ENCODE measurements at regions not wholly inside any gene's neighbourhood (a gene's known extent, or its start where the extent isn't known, plus 50 kb on each side); places are given as distances from the start of the nearest gene placed in this dataset.
"Not testable (repeated sequence)": the region's sequence is repeated elsewhere in the genome, so short reads cannot be mapped to it uniquely, and the experiment has no call there.

GRCh38 chr12:60235261-60235660, 639.4 kb downstream of the SLC16A7 start:
- DNase-seq (ENCODE audit: low read depth in 2 of 2) = no peak

GRCh38 chr12:60236416-60236815, 640.6 kb downstream of the SLC16A7 start:
- DNase-seq (ENCODE audit: low read depth in 2 of 2) = not testable (repeated sequence)

- no peak for DNase-seq (ENCODE audit: low read depth in 2 of 2)
Observed at GRCh38 chr12:60240891-60241290, 645.1 kb downstream of the SLC16A7 start.

GRCh38 chr12:60251091-60251490, 655.3 kb downstream of the SLC16A7 start:
- DNase-seq (ENCODE audit: low read depth in 2 of 2) = no peak

- no peak for DNase-seq (ENCODE audit: low read depth in 2 of 2)
Observed at GRCh38 chr12:60252359-60253096, 656.7 kb downstream of the SLC16A7 start.

- DNase-seq (ENCODE audit: low read depth in 2 of 2) = no peak
Observed at GRCh38 chr12:60255044-60255443, 659.2 kb downstream of the SLC16A7 start.

GRCh38 chr12:60257063-60257462, 661.2 kb downstream of the SLC16A7 start:
- peak in 1 of 2 donors; percentile 24 for DNase-seq (ENCODE audit: low read depth in 2 of 2)

- no peak for DNase-seq (ENCODE audit: low read depth in 2 of 2)
Observed at GRCh38 chr12:60259225-60259624, 663.4 kb downstream of the SLC16A7 start.

GRCh38 chr12:60262378-60262777, 666.5 kb downstream of the SLC16A7 start:
- no peak for DNase-seq (ENCODE audit: low read depth in 2 of 2)

- DNase-seq (ENCODE audit: low read depth in 2 of 2) = no peak
Observed at GRCh38 chr12:60263161-60263560, 667.3 kb downstream of the SLC16A7 start.

- DNase-seq (ENCODE audit: low read depth in 2 of 2) = no peak
Observed at GRCh38 chr12:60263836-60264493, 668.1 kb downstream of the SLC16A7 start.

- no peak for DNase-seq (ENCODE audit: low read depth in 2 of 2)
Observed at GRCh38 chr12:60265741-60266140, 669.9 kb downstream of the SLC16A7 start.

GRCh38 chr12:60266381-60266852, 670.6 kb downstream of the SLC16A7 start:
- DNase-seq (ENCODE audit: low read depth in 2 of 2) = no peak

- no peak for DNase-seq (ENCODE audit: low read depth in 2 of 2)
Observed at GRCh38 chr12:60269611-60270269, 673.9 kb downstream of the SLC16A7 start.

GRCh38 chr12:60271816-60272215, 676.0 kb downstream of the SLC16A7 start:
- DNase-seq (ENCODE audit: low read depth in 2 of 2) = no peak

GRCh38 chr12:60278209-60278608, 682.4 kb downstream of the SLC16A7 start:
- DNase-seq (ENCODE audit: low read depth in 2 of 2) = no peak

GRCh38 chr12:60279221-60279620, 683.4 kb downstream of the SLC16A7 start:
- peak in 1 of 2 donors; percentile 46 for DNase-seq (ENCODE audit: low read depth in 2 of 2)

GRCh38 chr12:60281522-60281921, 685.7 kb downstream of the SLC16A7 start:
- DNase-seq (ENCODE audit: low read depth in 2 of 2) = no peak

- no peak for DNase-seq (ENCODE audit: low read depth in 2 of 2)
Observed at GRCh38 chr12:60290532-60290931, 694.7 kb downstream of the SLC16A7 start.

- DNase-seq (ENCODE audit: low read depth in 2 of 2) = no peak
Observed at GRCh38 chr12:60308366-60308991, 712.6 kb downstream of the SLC16A7 start.

- no peak for DNase-seq (ENCODE audit: low read depth in 2 of 2)
Observed at GRCh38 chr12:60311940-60312339, 716.1 kb downstream of the SLC16A7 start.

- no peak for DNase-seq (ENCODE audit: low read depth in 2 of 2)
Observed at GRCh38 chr12:60317361-60317760, 721.5 kb downstream of the SLC16A7 start.

Measured in lung microvascular endothelial cell (primary cell).